GM12878 (cell line): ENCODE measurements at regions not wholly inside any gene's neighbourhood (a gene's known extent, or its start where the extent isn't known, plus 50 kb on each side); places are given as distances from the start of the nearest gene placed in this dataset.

Experiments
- CEBPB ChIP-seq, 2 experiments: fragments of 150-350 bp in 1 of 2; IDR thresholded peaks; 2 replicates each; pipeline ENCODE4 v1.6.1; 2012 to 2014; ENCODE audit warnings: low read depth in 2 of 2, low read length in 2 of 2, borderline replicate concordance in 1 of 2, inconsistent platforms in 1 of 2
- EED ChIP-seq: sonication (generic); IDR thresholded peaks from 2 replicates; pipeline ENCODE4 v1.6.1; 2016; ENCODE audit warnings: antibody characterized with exemption, low read depth
- EZH2 ChIP-seq: IDR thresholded peaks from 2 replicates; pipeline ENCODE4 v1.6.1; 2012; ENCODE audit warnings: low read depth, mild to moderate bottlenecking, control low read depth, inconsistent platforms, low read length, borderline replicate concordance; ENCODE audit not compliant: control insufficient read depth
- POLR2AphosphoS5 ChIP-seq: IDR thresholded peaks from 2 replicates; pipeline ENCODE4 v1.6.1; 2011; ENCODE audit warnings: mild to moderate bottlenecking, low read length, inconsistent platforms
- RAD21 ChIP-seq: IDR thresholded peaks from 2 replicates; pipeline ENCODE4 v1.6.1; 2011; ENCODE audit warnings: mild to moderate bottlenecking, low read depth, low read length, moderate library complexity; ENCODE audit not compliant: insufficient read depth
- TCF12 ChIP-seq: IDR thresholded peaks from 2 replicates; pipeline ENCODE4 v1.6.1; 2011; ENCODE audit warnings: low read depth, mild to moderate bottlenecking, low read length
- YY1 ChIP-seq: IDR thresholded peaks from 2 replicates; pipeline ENCODE4 v1.6.1; 2011; ENCODE audit warnings: low read depth, mild to moderate bottlenecking, low read length
- ZNF207 ChIP-seq: fragments of 450-650 bp; IDR thresholded peaks from 2 replicates; pipeline ENCODE4 v1.6.1; 2014; ENCODE audit warnings: antibody characterized with exemption, mild to moderate bottlenecking, borderline replicate concordance
- ZNF274 ChIP-seq: IDR thresholded peaks from one replicate; pipeline ENCODE4 v1.8.0; 2011; ENCODE audit not compliant: insufficient read length, insufficient read depth
- TF ChIP-seq, protein P1 (sequence below): IDR thresholded peaks from 2 replicates; pipeline ENCODE4 v1.6.1; 2011; ENCODE audit warnings: low read depth, low read length, improper control_type of control experiment, borderline replicate concordance
- TF ChIP-seq, protein P2 (sequence below), 3 experiments: IDR thresholded peaks in 2 of 3; conservative IDR thresholded peaks in 1 of 3; 2 replicates each; pipeline ENCODE4 v1.5.1; 2011; ENCODE audit warnings: low read depth in 3 of 3, low read length in 3 of 3, mild to moderate bottlenecking in 3 of 3, control low read depth in 2 of 3, moderate library complexity in 2 of 3, inconsistent platforms in 1 of 3, mixed read lengths in 1 of 3; ENCODE audit not compliant: control insufficient read depth in 2 of 3, insufficient read depth in 1 of 3; ENCODE audit errors: extremely low read depth in 1 of 3
- TF ChIP-seq, protein P3 (sequence below): fragments of 450-650 bp; IDR thresholded peaks from 2 replicates; pipeline ENCODE4 v1.6.1; 2017; ENCODE audit warnings: mild to moderate bottlenecking

DNA sequence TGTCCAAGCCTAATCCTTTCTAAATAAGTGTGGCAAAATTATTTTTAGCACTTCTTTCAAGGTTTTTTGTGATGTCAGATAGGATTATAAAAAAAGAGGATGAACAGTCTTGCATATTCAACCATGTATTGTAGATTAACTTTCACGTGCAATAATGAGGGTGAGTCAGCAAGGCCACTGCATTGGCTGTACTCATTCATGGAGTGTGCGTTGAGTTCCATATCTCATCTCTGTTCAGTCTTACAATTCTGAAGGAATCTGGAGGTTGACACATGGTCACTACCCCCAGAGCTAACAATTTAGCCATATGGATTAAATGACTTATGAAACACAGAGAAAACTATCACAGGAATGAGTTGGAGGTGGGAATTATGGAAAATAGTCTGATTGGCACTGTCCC lies 810.5 kb downstream of the SLC4A3 start:
- TF ChIP-seq, protein P1, sequence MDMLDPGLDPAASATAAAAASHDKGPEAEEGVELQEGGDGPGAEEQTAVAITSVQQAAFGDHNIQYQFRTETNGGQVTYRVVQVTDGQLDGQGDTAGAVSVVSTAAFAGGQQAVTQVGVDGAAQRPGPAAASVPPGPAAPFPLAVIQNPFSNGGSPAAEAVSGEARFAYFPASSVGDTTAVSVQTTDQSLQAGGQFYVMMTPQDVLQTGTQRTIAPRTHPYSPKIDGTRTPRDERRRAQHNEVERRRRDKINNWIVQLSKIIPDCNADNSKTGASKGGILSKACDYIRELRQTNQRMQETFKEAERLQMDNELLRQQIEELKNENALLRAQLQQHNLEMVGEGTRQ, result no peak
- TF ChIP-seq EED, result no peak
- no peak for TF ChIP-seq YY1
- TF ChIP-seq ZNF207, result no peak
- no peak for TF ChIP-seq POLR2AphosphoS5
- TF ChIP-seq CEBPB (IDR thresholded peaks at IDR 0.05; ENCODE audit: borderline replicate concordance in 1 of 2, low read depth in 2 of 2, low read length in 2 of 2), result no peak
- no peak for TF ChIP-seq RAD21
- TF ChIP-seq, protein P2, sequence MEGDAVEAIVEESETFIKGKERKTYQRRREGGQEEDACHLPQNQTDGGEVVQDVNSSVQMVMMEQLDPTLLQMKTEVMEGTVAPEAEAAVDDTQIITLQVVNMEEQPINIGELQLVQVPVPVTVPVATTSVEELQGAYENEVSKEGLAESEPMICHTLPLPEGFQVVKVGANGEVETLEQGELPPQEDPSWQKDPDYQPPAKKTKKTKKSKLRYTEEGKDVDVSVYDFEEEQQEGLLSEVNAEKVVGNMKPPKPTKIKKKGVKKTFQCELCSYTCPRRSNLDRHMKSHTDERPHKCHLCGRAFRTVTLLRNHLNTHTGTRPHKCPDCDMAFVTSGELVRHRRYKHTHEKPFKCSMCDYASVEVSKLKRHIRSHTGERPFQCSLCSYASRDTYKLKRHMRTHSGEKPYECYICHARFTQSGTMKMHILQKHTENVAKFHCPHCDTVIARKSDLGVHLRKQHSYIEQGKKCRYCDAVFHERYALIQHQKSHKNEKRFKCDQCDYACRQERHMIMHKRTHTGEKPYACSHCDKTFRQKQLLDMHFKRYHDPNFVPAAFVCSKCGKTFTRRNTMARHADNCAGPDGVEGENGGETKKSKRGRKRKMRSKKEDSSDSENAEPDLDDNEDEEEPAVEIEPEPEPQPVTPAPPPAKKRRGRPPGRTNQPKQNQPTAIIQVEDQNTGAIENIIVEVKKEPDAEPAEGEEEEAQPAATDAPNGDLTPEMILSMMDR (IDR thresholded peaks at IDR 0.05 in 2 of 3, conservative IDR thresholded peaks at IDR 0.05 in 1 of 3; ENCODE audit: control insufficient read depth in 2 of 3, extremely low read depth in 1 of 3, insufficient read depth in 1 of 3, low read depth in 3 of 3, low read length in 3 of 3), result no peak
- TF ChIP-seq, protein P3, sequence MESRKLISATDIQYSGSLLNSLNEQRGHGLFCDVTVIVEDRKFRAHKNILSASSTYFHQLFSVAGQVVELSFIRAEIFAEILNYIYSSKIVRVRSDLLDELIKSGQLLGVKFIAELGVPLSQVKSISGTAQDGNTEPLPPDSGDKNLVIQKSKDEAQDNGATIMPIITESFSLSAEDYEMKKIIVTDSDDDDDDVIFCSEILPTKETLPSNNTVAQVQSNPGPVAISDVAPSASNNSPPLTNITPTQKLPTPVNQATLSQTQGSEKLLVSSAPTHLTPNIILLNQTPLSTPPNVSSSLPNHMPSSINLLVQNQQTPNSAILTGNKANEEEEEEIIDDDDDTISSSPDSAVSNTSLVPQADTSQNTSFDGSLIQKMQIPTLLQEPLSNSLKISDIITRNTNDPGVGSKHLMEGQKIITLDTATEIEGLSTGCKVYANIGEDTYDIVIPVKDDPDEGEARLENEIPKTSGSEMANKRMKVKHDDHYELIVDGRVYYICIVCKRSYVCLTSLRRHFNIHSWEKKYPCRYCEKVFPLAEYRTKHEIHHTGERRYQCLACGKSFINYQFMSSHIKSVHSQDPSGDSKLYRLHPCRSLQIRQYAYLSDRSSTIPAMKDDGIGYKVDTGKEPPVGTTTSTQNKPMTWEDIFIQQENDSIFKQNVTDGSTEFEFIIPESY, result no peak
- TF ChIP-seq TCF12, result no peak
- no peak for TF ChIP-seq EZH2
- no peak for TF ChIP-seq ZNF274
